Erythroblast (primary cell): ENCODE measurements at regions not wholly inside any gene's neighbourhood (a gene's known extent, or its start where the extent isn't known, plus 50 kb on each side); places are given as distances from the start of the nearest gene placed in this dataset.

Experiments used
- GATA1 ChIP-seq: IDR thresholded peaks from 2 replicates; pipeline ENCODE4 v1.6.1; 2011; ENCODE audit warnings: low read depth, mild to moderate bottlenecking, control low read depth, low read length, moderate library complexity
- POLR2A ChIP-seq: IDR thresholded peaks from 2 replicates; pipeline ENCODE4 v1.6.1; 2011; ENCODE audit warnings: mild to moderate bottlenecking, low read length

DNA sequence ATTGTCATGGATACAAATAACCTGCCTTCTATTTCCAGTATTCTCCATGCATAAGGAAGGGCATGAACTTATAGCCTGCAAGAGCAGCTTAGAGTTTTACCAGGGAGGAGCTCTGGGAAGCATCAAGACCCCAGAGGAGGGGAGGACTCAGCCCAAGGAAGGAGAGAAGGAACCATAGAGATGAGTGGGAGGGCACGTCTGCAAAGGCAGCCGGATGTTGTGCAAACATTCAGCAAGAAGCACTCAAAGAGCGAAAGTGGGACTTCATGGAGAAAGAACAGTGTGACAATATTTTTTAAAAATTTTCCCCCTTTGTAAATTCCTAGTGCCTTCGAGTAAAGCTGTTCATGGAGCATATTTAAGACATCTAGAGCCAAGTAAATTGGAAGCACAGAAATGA is 270.1 kb upstream of the PTGER4 start:
- TF ChIP-seq POLR2A (no peak), GATA1 (no peak)
